ENCODE measurements at regions not wholly inside any gene's neighbourhood (a gene's known extent, or its start where the extent isn't known, plus 50 kb on each side); places are given as distances from the start of the nearest gene placed in this dataset.

DNA sequence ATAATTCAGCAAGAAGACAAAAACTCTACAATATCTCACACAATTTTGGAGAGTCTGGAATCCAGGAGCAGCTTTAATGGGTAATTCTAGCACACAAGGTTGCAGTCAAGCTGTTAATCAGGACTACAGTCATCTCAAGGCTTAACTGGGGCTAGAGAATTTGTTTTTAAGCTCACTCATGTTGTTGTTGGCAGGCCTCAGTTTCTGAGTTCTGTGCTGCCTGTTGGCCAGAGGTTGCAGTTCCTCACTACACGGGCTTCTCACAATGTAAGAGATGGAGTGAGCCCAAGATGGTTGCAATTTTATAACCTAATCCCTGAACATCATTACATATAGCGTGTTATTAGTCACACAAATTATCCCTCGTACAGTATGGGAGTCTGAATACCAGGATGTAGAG lies 50.6 kb upstream of the TMEFF2 start:
- no peak for DNase-seq (ENCODE audit: extremely low read depth, low read depth)

Small RNAs in the stretch of these regions (small RNA-seq; reads per million reads assigned to genes)
- 0 reads per million in 2 experiments for gene AC068135.1
- gene AC074290.1: 0 reads per million in 2 experiments
- gene RF00017: 0 reads per million in 2 experiments
- 0 to 0.06 reads per million in 2 experiments for gene RF00273
- gene RNU6-169P: 0 reads per million in 2 experiments

Data from NCI-H460 (cell line).